K562 (cell line): ENCODE measurements at regions not wholly inside any gene's neighbourhood (a gene's known extent, or its start where the extent isn't known, plus 50 kb on each side); places are given as distances from the start of the nearest gene placed in this dataset.

Experiments used
- ATAC-seq: fragments of 200-7000 bp; cut with Tn5 transposase; 3 replicates; pipeline ENCODE4 v1.9.1; 2020; ENCODE audit warnings: moderate library complexity
- BruUV-seq: library from RNA; stranded (reverse); fragments of 400-500 nt; replicated peaks from 2 replicates; lab custom pipeline; 2021; lab: Mats Ljungman, UMichigan
- CTCF ChIA-PET: fragments of 300-600 bp; formaldehyde crosslinking; extraction: SDS; loops from one replicate; lab custom pipeline; 2021; ENCODE audit warnings: low intra/inter-chr PET ratio; lab: Yijun Ruan, JAX
- POLR2A ChIA-PET: fragments of 300-600, 350-650 bp; sonication (Branson Sonifier 250); formaldehyde crosslinking; extraction: SDS; loops from one replicate; lab custom pipeline; 2021; ENCODE audit warnings: antibody characterized with exemption, inconsistent platforms; lab: Yijun Ruan, JAX
- DNase-seq, 4 experiments: peaks; one replicate each; pipeline versions ENCODE4 v3.0.0 to v3.0.0-alpha.2; 2011 to 2018; ENCODE audit warnings: low spot score in 3 of 4, mixed read lengths in 3 of 4; ENCODE audit errors: extremely low read depth in 1 of 4
- FAIRE-seq: peaks from 2 replicates; lab custom pipeline; 2011; peaks lifted over from hg19 to GRCh38; lab: Jason Lieb, UNC
- H2AFZ ChIP-seq: 2 replicates; pipeline ENCODE4 v1.6.0; 2011; ENCODE audit warnings: low read depth, low read length, control low read depth, inconsistent platforms
- H3K27ac ChIP-seq: fragments of 200-600 bp; 3 replicates; pipeline ENCODE4 v1.8.0; 2011; ENCODE audit warnings: low read depth, mild to moderate bottlenecking, control low read depth, inconsistent platforms, low read length, moderate library complexity, mixed read lengths; ENCODE audit errors: extremely low read depth
- H3K27me3 ChIP-seq, 2 experiments: fragments of 300-600 bp in 1 of 2; 2 replicates in 1 of 2; 3 replicates in 1 of 2; pipeline versions ENCODE4 v1.6.0 to v1.8.0; 2011; ENCODE audit warnings: inconsistent platforms in 2 of 2, low read length in 2 of 2, mild to moderate bottlenecking in 1 of 2, mixed read lengths in 1 of 2, moderate library complexity in 1 of 2; ENCODE audit not compliant: control insufficient read depth in 2 of 2, insufficient read depth in 2 of 2
- H3K36me3 ChIP-seq: fragments of 300-600 bp; 3 replicates; pipeline ENCODE4 v1.8.0; 2011; ENCODE audit warnings: mild to moderate bottlenecking, low read length, inconsistent platforms; ENCODE audit not compliant: control insufficient read depth, insufficient read depth
- H3K4me1 ChIP-seq, 2 experiments: fragments of 200-600 bp in 1 of 2; replicated peaks in 1 of 2; 2 replicates in 1 of 2; 3 replicates in 1 of 2; pipeline versions ENCODE4 v1.5.1 to v1.8.0; 2011; ENCODE audit warnings: inconsistent platforms in 2 of 2, low read length in 2 of 2, mild to moderate bottlenecking in 1 of 2, mixed read lengths in 1 of 2, moderate library complexity in 1 of 2; ENCODE audit not compliant: control insufficient read depth in 2 of 2, insufficient read depth in 2 of 2
- H3K4me2 ChIP-seq: 2 replicates; pipeline ENCODE4 v1.6.1; 2011; ENCODE audit warnings: low read length, control low read depth, inconsistent platforms, mixed read lengths; ENCODE audit not compliant: insufficient read depth
- H3K4me3 ChIP-seq: fragments of 200-600 bp; sonication (generic), shearing (Covaris generic); 2 replicates; pipeline ENCODE4 v1.5.1; 2016; ENCODE audit warnings: control low read depth, inconsistent platforms
- H3K79me2 ChIP-seq: fragments of 200-600 bp; 3 replicates; pipeline ENCODE4 v1.8.0; 2011; ENCODE audit warnings: low read length, inconsistent platforms; ENCODE audit not compliant: control insufficient read depth, insufficient read depth
- H3K9ac ChIP-seq, 2 experiments: 2 replicates each; pipeline versions ENCODE4 v1.6.0 to v1.6.1; 2011; ENCODE audit warnings: low read depth in 2 of 2, low read length in 2 of 2, control low read depth in 1 of 2, inconsistent platforms in 1 of 2, mild to moderate bottlenecking in 1 of 2, mixed read lengths in 1 of 2; ENCODE audit not compliant: insufficient read depth in 1 of 2
- H3K9me1 ChIP-seq: one replicate; pipeline ENCODE4 v1.6.0; 2011; ENCODE audit warnings: inconsistent platforms, mild to moderate bottlenecking, low read length, moderate library complexity; ENCODE audit not compliant: control insufficient read depth, insufficient read depth
- H3K9me3 ChIP-seq: replicated peaks from 2 replicates; pipeline ENCODE4 v1.5.1; 2011; ENCODE audit warnings: low read depth, low read length, inconsistent platforms; ENCODE audit not compliant: control insufficient read depth, insufficient read depth
- H4K20me1 ChIP-seq: replicated peaks from 2 replicates; pipeline ENCODE4 v1.6.1; 2011; ENCODE audit warnings: low read length, inconsistent platforms, mixed read lengths; ENCODE audit not compliant: control insufficient read depth, insufficient read depth
- AFF1 ChIP-seq, 2 experiments: fragments of 450-650 bp; IDR thresholded peaks; 2 replicates each; pipeline ENCODE4 v1.6.1; 2018; ENCODE audit warnings: mild to moderate bottlenecking in 2 of 2, low read depth in 1 of 2; ENCODE audit not compliant: partially characterized antibody in 2 of 2
- ATF4 ChIP-seq: fragments of 450-650 bp; formaldehyde crosslinking; IDR thresholded peaks from 2 replicates; pipeline ENCODE4 v1.4.0; 2022; ENCODE audit warnings: mild to moderate bottlenecking, moderate library complexity
- MTA2 ChIP-seq: fragments of 450-650 bp; IDR thresholded peaks from 2 replicates; pipeline ENCODE4 v1.6.1; 2016; ENCODE audit warnings: low read depth
- PPARD ChIP-seq: fragments of 250-450 bp; sonication (Bioruptor Pico); IDR thresholded peaks from 2 replicates; pipeline ENCODE4 v1.8.0; 2022; ENCODE audit warnings: inconsistent platforms, mild to moderate bottlenecking, moderate library complexity
- RBM22 ChIP-seq: fragments of 200-400 bp; formaldehyde crosslinking; IDR thresholded peaks from 2 replicates; pipeline ENCODE4 v1.6.1; 2018; ENCODE audit warnings: low read length, low read depth; ENCODE audit not compliant: poor library complexity, severe bottlenecking
- ZNF217 ChIP-seq: sonication (generic); formaldehyde crosslinking; IDR thresholded peaks from 2 replicates; pipeline ENCODE4 v1.8.0; 2022; ENCODE audit warnings: mild to moderate bottlenecking, missing genetic modification reagents
- WGBS: fragments of 100-300 bp; shearing (Covaris generic); methylation state at CpG from one replicate; pipeline ENCODE4 v1.1.6; 2016; ENCODE audit warnings: low coverage, mixed read lengths; ENCODE audit not compliant: insufficient coverage; ENCODE audit errors: missing lambda C conversion rate; 5-methylcytosine and 5-hydroxymethylcytosine counted together
- in situ Hi-C: fragments of 300-500 bp; cut with MboI; formaldehyde crosslinking; loops from 4 replicates; pipeline ENCODE4 v1.15.0; 2018; ENCODE audit warnings: inconsistent platforms, mixed read lengths
- intact Hi-C: fragments of 100-400 bp; cut with micrococcal nuclease; formaldehyde crosslinking; loops from 2 replicates; pipeline ENCODE4 v1.14.2; 2022

- TF ChIP-seq ATF4 (CRISPR knock-in tag) (no peak), PPARD (CRISPR knock-in tag) (no peak), MTA2 (no peak)
- TF ChIP-seq, all 486 proteins: peak for 0
These were observed 124.2 kb downstream of the BCL2L11 start (continued) for GRCh38 chr2:111244864-111245263.

- FAIRE-seq, result no peak
- BruUV-seq, result no TSS peak
- H3K4me1 ChIP-seq, result no peaks in the 10 kb centered on the region
- ChIA-PET CTCF (no interaction called here), POLR2A (no interaction called here)
- no peaks in the 10 kb centered on the region for H3K9me1 ChIP-seq
- H3K9ac ChIP-seq, result no peak overlapping the region
- H3K4me2 ChIP-seq, result no peak overlapping the region
- H3K27ac ChIP-seq, result no peak overlapping the region
- no peak for ATAC-seq
- no peaks in the 10 kb centered on the region; the same call in 1 of the 2 replicates for H4K20me1 ChIP-seq
- H2AFZ ChIP-seq, result no peak overlapping the region
- no peaks in the 10 kb centered on the region for H3K27me3 ChIP-seq
- peaks cover 7% of the 10 kb centered on the region; the same call in 1 of the 3 replicates for H3K79me2 ChIP-seq
- intact Hi-C loops, result no loop called here
- peaks cover 28% of the 10 kb centered on the region for H3K36me3 ChIP-seq
- H3K9me3 ChIP-seq, result no peaks in the 10 kb centered on the region
- 72% methylated on average over 4 of the region's 4 CpGs for WGBS
- in situ Hi-C loops, result no loop called here
- no peak overlapping the region for H3K4me3 ChIP-seq
- TF ChIP-seq ZNF217 (CRISPR knock-in tag) (no peak), AFF1 (IDR thresholded peaks at IDR 0.05; ENCODE audit: low read depth in 1 of 2, partially characterized antibody in 2 of 2) (no peak), RBM22 (no peak)
- no peak for DNase-seq
These were observed 125.9 kb downstream of the BCL2L11 start for GRCh38 chr2:111246620-111247061.
